ENCODE measurements at regions not wholly inside any gene's neighbourhood (a gene's known extent, or its start where the extent isn't known, plus 50 kb on each side); places are given as distances from the start of the nearest gene placed in this dataset.

DNA sequence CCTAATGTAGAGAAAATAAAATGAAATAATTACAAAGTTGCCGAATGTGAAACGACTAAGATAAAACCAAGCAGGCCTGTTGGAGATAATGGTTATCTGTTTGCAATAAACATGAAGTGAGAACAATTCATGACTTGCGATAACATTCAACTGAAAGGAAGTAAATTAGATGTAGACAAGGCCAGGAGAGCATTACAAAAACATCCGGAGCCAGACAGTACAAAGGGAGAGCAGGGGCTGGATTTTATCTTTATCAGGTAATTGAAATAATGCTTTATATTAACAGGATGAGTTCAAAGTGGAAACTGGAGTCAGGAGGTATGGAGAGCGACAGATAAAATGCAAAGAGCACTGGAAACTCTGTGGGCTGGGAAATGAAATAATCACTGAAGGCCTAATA lies 265.6 kb upstream of the GOT2 start:
- TF ChIP-seq ZNF7 (CRISPR knock-in tag; IDR thresholded peaks at IDR 0.05) (no peak), EHMT2 (IDR thresholded peaks at IDR 0.05; ENCODE audit: borderline replicate concordance, low read depth, low read length) (no peak), HOXA7 (CRISPR knock-in tag; IDR thresholded peaks at IDR 0.05) (no peak), ZNF746 (CRISPR knock-in tag; IDR thresholded peaks at IDR 0.05) (no peak), ASH2L (IDR thresholded peaks at IDR 0.05; ENCODE audit: insufficient read length, low read depth, low read length) (no peak), KDM6A (CRISPR knock-in tag; IDR thresholded peaks at IDR 0.05; ENCODE audit: low read depth) (no peak), RAD51 (IDR thresholded peaks at IDR 0.05; ENCODE audit: borderline replicate concordance) (no peak), RBM39 (IDR thresholded peaks at IDR 0.05; ENCODE audit: low read depth, low read length, poor library complexity, severe bottlenecking) (no peak), PAWR (CRISPR knock-in tag; IDR thresholded peaks at IDR 0.05; ENCODE audit: borderline replicate concordance) (no peak), CREB1 (IDR thresholded peaks at IDR 0.05) (no peak), CREB1 (CRISPR knock-in tag; IDR thresholded peaks at IDR 0.05) (no peak)
- TF ChIP-seq, protein P1, sequence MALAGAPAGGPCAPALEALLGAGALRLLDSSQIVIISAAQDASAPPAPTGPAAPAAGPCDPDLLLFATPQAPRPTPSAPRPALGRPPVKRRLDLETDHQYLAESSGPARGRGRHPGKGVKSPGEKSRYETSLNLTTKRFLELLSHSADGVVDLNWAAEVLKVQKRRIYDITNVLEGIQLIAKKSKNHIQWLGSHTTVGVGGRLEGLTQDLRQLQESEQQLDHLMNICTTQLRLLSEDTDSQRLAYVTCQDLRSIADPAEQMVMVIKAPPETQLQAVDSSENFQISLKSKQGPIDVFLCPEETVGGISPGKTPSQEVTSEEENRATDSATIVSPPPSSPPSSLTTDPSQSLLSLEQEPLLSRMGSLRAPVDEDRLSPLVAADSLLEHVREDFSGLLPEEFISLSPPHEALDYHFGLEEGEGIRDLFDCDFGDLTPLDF (CRISPR knock-in tag; IDR thresholded peaks at IDR 0.05), result no peak

Measured in HepG2 (cell line).